ENCODE measurements at regions not wholly inside any gene's neighbourhood (a gene's known extent, or its start where the extent isn't known, plus 50 kb on each side); places are given as distances from the start of the nearest gene placed in this dataset.

DNA sequence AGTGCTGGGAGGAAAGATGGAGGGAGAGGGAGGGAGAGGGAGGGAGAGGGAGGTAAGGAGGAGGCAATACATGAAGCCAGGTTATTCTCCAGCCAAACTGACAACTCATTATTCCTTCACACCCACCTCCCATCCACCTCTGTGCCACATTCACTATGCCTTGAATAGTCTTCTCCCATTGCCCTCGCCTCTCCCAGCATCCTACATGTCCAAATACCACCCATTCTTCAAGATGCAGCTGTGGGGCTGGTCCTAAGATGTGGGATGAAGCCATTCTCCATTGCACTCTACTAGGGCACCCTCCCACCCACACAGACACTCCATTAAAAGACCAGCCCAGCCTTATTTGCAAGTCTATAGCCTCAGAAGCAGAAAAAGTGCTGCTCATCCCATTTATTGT, 165.8 kb downstream of the RRAGC start:
- DNase-seq (ENCODE audit: low read depth in 1 of 2, low spot score in 1 of 2) = no peak
- in situ Hi-C loops (cut with HindIII; ENCODE audit: low pct_unique_long_range_greater_than_20kb, low sequenced_read_pairs) = no loop called here
- no peak for TF ChIP-seq JUND (IDR thresholded peaks at IDR 0.05; ENCODE audit: low read depth)

DNA sequence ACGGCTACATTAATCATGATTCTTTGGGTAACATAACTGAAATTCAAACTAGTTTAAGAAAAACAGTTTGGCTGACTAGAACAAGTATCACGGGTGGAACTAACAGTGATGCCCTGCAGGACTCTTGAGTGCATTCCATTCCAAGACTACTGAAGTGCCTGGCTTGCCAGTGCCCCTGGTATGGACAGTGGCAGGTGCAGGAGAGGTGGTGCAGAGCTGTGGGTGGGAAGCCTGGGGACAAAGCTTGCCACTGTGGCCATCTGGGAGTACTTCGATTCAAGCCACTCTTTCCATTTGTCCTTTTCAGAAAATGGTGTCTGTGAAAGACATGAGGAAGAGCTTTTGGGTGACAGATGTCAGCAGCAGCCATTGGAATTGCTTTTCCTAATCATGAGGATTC, 166.5 kb downstream of the RRAGC start:
- in situ Hi-C loops (cut with HindIII; ENCODE audit: low pct_unique_long_range_greater_than_20kb, low sequenced_read_pairs) = no loop called here
- no peak for DNase-seq (ENCODE audit: low read depth in 1 of 2, low spot score in 1 of 2)
- no peak for TF ChIP-seq JUND (IDR thresholded peaks at IDR 0.05; ENCODE audit: low read depth)

DNA sequence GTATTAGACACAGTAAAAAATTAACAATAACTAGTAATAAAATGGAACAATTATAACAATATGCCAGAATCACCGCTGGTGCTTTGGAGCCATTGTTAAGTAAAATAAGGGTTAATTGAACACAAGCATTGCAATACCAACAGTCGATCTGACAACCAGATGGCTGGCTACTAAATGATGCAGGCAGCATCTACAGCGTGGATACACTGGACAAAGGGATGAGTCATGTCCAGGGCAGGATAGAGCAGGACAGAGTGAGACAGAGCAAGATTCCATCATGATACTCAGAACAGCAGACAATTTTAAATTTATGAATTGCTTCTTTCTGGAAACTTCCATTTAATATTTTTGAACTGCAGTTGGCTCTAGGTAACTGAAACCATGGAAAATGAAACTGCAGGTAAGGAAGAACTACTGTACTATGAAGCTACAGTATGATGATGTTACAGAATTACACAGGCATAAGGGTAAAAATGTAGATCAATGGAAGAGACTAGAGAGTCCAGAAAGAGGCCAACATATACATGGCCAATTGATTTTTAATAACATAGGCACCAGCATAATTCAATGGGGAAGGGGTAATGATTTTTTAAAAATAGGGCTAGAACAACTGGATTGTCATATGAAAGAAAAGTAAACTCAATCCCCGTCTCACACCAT, 168.7 kb downstream of the RRAGC start:
- DNase-seq (ENCODE audit: low read depth in 1 of 2, low spot score in 1 of 2) = no peak
- no peak for TF ChIP-seq JUND (IDR thresholded peaks at IDR 0.05; ENCODE audit: low read depth)
- in situ Hi-C loops (cut with HindIII; ENCODE audit: low pct_unique_long_range_greater_than_20kb, low sequenced_read_pairs) = no loop called here

DNA sequence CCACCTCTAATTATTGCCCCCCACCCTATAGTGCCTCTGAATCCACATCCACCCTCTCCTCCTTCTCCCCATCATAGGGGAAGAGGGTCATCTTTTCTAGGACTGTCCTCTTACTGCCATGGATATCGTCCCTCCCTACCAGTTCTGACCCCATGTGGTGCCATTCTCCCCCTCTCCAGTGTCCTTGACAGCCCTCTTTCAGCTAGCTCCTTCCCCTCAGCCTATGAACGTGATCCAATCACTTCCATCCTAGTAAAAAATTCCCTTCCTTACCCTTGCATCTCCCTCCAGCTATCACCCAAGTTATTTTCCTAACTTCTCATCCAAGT, 172.7 kb downstream of the RRAGC start:
- no peak for DNase-seq (ENCODE audit: low read depth in 1 of 2, low spot score in 1 of 2)
- in situ Hi-C loops (cut with HindIII; ENCODE audit: low pct_unique_long_range_greater_than_20kb, low sequenced_read_pairs) = no loop called here

DNA sequence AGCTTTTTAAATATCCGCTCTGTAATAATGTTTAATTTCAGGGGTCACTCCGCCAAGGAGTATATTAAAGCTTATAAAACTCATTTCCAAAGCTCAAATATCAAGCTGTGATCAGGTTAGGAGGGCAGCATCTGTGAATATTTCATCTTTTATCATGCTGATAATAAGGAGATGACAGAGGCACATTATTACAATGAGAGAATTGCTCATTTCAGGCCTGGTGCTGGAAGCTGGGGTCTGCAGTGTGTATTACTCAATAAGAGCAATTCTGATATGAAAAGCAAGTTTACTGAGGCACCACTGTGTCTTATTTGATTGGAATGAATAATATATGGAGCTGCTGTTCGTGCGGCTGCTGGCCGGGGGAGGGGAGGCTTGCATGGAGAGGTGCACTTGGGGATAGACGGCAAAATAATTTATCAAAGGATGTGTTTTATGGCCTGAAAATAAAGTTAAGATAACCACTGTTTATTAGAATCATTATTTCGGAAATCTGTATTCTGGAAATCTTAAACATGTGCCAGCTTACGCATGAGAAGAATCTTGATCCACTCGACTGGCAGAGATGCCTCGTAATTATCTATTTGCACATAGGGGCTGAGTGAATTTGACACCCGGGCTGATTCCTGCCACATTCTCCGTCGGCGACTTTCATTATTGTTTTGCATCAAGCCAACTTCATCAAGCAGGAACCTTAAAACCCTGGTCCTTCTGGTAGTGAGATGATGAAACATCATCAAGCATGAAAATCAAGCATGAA, 173.2 kb downstream of the RRAGC start:
- TF ChIP-seq JUND (IDR thresholded peaks at IDR 0.05; ENCODE audit: low read depth) = no peak
- in situ Hi-C loops (cut with HindIII; ENCODE audit: low pct_unique_long_range_greater_than_20kb, low sequenced_read_pairs) = no loop called here
- DNase-seq (ENCODE audit: low read depth in 1 of 2, low spot score in 1 of 2) = no peak

More for the DNA sequence above, 172.7 kb downstream of the RRAGC start:
- TF ChIP-seq JUND (IDR thresholded peaks at IDR 0.05; ENCODE audit: low read depth) = no peak

DNA sequence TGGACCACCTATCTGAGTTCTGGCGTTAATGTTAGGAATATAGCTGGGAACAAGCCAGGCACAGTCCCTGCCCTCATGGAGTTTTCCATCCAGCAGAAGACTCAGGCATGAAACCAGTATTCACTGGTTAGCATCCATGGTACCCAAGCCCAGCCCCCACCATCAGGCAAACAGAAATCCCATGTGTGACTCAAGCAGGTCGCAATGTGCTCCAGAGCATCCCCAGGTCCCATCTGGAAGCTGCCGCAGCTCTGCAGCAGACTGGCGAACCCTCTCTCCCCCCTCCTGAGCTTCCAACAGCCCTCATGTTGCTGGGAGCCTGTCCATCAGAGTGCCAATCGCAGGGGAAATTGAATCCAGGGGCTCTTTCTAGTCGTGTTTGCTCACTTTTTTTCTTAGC, 174.2 kb downstream of the RRAGC start:
- TF ChIP-seq JUND (IDR thresholded peaks at IDR 0.05; ENCODE audit: low read depth) = no peak
- in situ Hi-C loops (cut with HindIII; ENCODE audit: low pct_unique_long_range_greater_than_20kb, low sequenced_read_pairs) = no loop called here
- no peak for DNase-seq (ENCODE audit: low read depth in 1 of 2, low spot score in 1 of 2)

DNA sequence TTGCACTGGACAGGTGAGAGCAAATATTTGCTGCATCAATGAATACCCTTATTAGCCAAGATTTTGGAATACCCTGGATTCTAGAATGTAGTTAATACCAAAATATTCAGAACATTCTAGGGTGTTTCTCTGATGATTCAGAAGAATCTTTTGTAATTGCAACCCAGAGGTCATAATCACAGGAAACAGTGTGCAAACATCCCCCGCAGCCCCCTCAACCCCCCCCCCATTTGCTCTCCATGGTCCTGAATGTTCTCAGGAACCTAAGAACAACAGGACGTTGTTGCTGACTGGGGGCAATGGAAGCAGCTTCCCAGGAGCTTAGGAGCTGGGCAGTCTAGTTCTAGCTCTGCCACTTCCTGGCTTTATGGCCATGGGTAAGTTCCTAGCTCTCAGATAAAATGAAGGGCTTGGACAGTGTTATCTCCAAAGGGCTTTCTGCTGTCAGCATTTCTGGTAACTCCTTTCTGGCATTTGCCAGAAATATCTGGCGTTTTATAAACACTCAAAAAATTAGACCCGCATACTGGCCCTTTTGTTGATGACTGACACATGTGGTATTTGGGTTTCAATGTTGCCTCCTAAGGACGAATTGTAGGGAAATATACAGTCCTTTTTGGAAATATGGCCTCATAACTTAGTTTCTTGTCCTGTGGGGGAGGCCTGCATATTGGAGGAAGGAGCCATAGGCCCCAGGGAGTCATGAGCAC, 178.6 kb downstream of the RRAGC start:
- in situ Hi-C loops (cut with HindIII; ENCODE audit: low pct_unique_long_range_greater_than_20kb, low sequenced_read_pairs) = no loop called here
- no peak for TF ChIP-seq JUND (IDR thresholded peaks at IDR 0.05; ENCODE audit: low read depth)
- no peak for DNase-seq (ENCODE audit: low read depth in 1 of 2, low spot score in 1 of 2)

DNA sequence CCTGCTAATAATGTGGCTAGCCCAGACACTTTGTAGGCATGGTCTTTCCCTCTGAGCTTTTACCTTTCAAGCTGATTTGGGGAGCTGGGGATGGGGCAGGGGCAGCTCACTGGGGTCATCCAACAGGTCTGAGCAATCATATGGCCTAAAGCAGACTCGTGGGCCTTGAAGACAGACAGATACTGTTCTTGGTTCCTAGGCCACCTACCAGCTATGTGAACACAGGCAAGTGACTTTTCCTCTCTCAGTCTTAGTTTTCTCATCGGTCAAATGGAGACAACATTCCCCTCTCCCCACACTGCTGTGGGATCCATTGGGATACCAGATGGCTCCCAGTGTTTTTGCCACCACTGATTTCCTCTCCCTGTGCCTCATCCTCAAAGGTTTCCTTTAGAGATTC, 181.8 kb downstream of the RRAGC start:
- TF ChIP-seq JUND (IDR thresholded peaks at IDR 0.05; ENCODE audit: low read depth) = no peak
- no peak for DNase-seq (ENCODE audit: low read depth in 1 of 2, low spot score in 1 of 2)

DNA sequence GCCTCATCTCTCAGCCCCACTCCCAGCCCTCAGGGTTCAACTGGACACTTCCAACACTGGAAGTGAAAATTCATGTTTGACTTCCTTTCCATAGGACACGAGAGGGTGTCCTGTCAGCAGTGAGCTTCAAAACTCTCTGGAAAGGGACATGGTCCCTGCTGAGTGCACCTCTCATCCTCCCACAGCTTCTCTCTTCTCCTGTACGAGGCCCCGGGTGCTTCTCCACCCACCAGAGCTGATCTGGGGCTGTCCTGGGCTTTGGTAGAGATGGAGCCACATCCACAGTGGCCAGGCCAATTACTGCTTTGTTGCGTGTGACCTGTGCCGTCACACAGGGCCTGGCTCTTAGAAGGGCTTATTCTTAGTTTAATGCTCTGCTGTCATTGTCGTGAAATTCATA, 182.3 kb downstream of the RRAGC start:
- no peak for TF ChIP-seq JUND (IDR thresholded peaks at IDR 0.05; ENCODE audit: low read depth)
- DNase-seq (ENCODE audit: low read depth in 1 of 2, low spot score in 1 of 2) = no peak
- in situ Hi-C loops (cut with HindIII; ENCODE audit: low pct_unique_long_range_greater_than_20kb, low sequenced_read_pairs) = no loop called here

More for the DNA sequence above, 181.8 kb downstream of the RRAGC start:
- in situ Hi-C loops (cut with HindIII; ENCODE audit: low pct_unique_long_range_greater_than_20kb, low sequenced_read_pairs) = no loop called here

DNA sequence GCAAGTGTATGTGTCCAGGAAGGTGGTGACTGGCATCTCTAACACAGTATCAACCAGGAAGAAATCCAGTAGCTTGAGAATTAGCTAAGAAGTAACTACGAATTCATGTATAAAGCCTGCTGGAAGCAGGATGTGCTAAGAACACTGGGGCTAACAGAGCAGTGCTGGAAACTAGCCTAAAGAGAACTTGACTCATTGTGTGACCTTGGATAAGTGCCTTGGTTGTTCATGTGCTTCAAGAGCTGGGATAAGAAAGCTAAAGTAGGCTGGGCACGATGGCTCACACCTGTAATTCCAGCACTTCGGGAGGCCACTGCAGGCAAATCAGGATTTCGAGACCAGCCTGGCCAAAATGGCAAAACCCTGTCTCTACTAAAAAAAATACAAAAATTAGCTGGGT, 186.9 kb downstream of the RRAGC start:
- TF ChIP-seq JUND (IDR thresholded peaks at IDR 0.05; ENCODE audit: low read depth) = no peak
- DNase-seq (ENCODE audit: low read depth in 1 of 2, low spot score in 1 of 2) = no peak
- in situ Hi-C loops (cut with HindIII; ENCODE audit: low pct_unique_long_range_greater_than_20kb, low sequenced_read_pairs) = no loop called here

DNA sequence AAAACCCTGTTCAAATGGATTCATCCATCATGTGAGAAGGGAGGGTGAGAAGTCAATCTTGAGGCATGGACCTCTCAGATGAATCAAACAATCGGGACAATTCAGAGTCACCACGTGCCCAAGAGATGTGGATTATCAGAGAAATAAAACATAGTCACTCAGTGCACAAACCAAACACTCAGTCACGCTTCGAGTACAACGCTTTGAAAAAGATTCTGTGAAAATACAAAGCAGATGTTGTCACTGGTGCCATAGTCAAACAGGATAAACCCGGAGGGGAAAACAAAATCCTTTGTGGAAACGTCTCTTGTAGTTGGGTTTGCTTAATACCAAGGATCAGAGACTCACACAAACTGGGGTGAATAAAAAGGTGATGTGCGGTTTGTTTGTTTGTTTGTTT, 188.4 kb downstream of the RRAGC start:
- DNase-seq (ENCODE audit: low read depth in 1 of 2, low spot score in 1 of 2) = no peak
- in situ Hi-C loops (cut with HindIII; ENCODE audit: low pct_unique_long_range_greater_than_20kb, low sequenced_read_pairs) = no loop called here
- TF ChIP-seq JUND (IDR thresholded peaks at IDR 0.05; ENCODE audit: low read depth) = no peak

DNA sequence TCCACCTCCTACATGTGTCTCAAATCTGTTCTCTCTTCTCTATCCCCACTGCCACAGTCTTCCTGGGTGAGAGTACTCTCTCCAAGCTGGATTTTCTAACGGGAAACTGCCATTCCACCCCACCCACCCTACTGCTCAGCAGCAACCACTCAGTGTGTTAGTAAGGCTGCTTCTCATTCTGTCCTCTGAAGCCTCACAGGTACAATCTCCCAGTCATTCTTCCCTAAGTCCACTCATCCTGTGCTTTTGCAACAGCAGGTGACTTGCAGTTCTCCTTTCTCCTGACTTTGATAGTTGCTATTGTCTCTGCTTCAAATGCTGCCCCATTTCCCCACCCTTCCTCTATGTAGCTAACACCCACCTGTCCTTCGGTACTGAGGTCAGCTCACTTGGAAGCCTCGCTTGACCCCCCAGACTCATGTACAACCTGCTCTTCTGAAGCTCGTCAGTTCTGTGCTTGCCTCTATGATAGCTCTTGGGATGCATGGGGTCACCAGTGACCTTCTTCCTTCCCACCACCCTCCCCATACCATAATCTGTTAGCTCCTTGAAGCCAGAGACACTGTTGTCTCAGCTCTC, 188.9 kb downstream of the RRAGC start:
- in situ Hi-C loops (cut with HindIII; ENCODE audit: low pct_unique_long_range_greater_than_20kb, low sequenced_read_pairs) = no loop called here
- no peak for DNase-seq (ENCODE audit: low read depth in 1 of 2, low spot score in 1 of 2)
- no peak for TF ChIP-seq JUND (IDR thresholded peaks at IDR 0.05; ENCODE audit: low read depth)

DNA sequence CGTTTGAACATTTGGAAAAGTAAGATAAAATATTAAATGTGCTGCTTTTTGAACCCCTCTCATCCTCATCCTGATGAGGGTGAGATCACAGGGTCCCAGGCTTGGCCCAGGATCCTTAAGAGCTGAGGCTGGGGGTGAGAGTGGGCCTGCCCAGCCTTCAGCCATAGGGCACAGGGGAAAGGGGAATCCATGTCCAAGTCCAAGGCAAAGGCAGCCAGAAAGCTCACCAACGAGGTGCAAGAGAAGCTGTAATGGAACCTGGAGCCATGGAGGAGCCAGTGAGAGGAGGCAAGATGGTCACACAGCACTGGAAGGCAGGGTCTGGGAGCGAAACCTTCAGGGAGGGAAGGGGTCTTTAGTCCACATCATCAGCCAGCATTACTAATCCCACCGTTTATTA, 191.9 kb downstream of the RRAGC start:
- no peak for DNase-seq (ENCODE audit: low read depth in 1 of 2, low spot score in 1 of 2)
- in situ Hi-C loops (cut with HindIII; ENCODE audit: low pct_unique_long_range_greater_than_20kb, low sequenced_read_pairs) = no loop called here

More for the DNA sequence above, 191.9 kb downstream of the RRAGC start:
- no peak for TF ChIP-seq JUND (IDR thresholded peaks at IDR 0.05; ENCODE audit: low read depth)
